Mucosa of descending colon (tissue), 3 donors: ENCODE measurements at regions not wholly inside any gene's neighbourhood (a gene's known extent, or its start where the extent isn't known, plus 50 kb on each side); places are given as distances from the start of the nearest gene placed in this dataset.
A peak's percentile ranks its signal among the peaks of the same experiment; 100 is the strongest.

ENCODE experiments used
- ATAC-seq: fragments of 200-7000 bp; cut with Tn5 transposase; one replicate; pipeline ENCODE4 v1.9.1; 2020; ENCODE audit warnings: mild to moderate bottlenecking, moderate library complexity
- DNase-seq, 3 donors: peaks; one replicate each; pipeline ENCODE4 v3.0.0-alpha.2; 2020
- H3K36me3 ChIP-seq: fragments of 200-600 bp; one replicate; pipeline ENCODE4 v1.8.0; 2021; ENCODE audit warnings: low read depth, mild to moderate bottlenecking
- H3K4me1 ChIP-seq: fragments of 200-600 bp; one replicate; pipeline ENCODE4 v1.8.0; 2021; ENCODE audit warnings: low read depth, mild to moderate bottlenecking
- H3K4me3 ChIP-seq: fragments of 200-600 bp; one replicate; pipeline ENCODE4 v1.8.0; 2021; ENCODE audit warnings: mild to moderate bottlenecking
- H3K9me3 ChIP-seq: fragments of 200-600 bp; one replicate; pipeline ENCODE4 v1.8.0; 2021; ENCODE audit warnings: mild to moderate bottlenecking
- intact Hi-C, 2 donors: fragments of 100-400 bp; cut with DNase I in 1 of 2; cut with micrococcal nuclease in 1 of 2; formaldehyde crosslinking; loops; one replicate each; pipeline versions ENCODE4 v1.11.0 to v1.11.1; 2022; cut with DNase I, micrococcal nuclease
- TF ChIP-seq, protein P1 (sequence below): fragments of 200-600 bp; IDR thresholded peaks from one replicate; pipeline ENCODE4 v1.8.0; 2022; ENCODE audit warnings: antibody characterized with exemption, mild to moderate bottlenecking
- donor health status: DM: no; HTN: no; CAD: no; lungs with moderate emphysema.
- donor health status: DM: no; HTN: no; CAD: no.
- donor health status: DM: no; HTN: yes; CAD: no.

DNA sequence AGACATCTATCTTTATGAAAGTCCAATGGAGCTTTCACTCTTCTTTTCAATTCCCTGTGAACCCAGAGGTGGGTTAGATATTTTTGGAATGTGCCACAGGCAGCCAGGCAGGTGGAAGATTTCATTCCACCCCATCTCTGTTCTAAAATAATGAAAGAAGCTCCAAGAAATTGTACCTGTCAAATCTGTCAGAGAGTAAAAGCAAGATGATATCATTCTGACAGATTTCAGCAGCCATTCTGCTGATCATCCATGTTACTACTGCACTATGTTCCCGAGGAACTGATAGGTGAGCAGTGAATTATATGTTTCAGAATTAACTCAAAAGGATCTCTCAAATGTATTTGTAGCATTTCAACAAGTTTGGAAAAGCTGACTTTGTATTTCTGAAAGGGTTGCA lies 339.5 kb upstream of the SPANXN4 start:
- TF ChIP-seq, protein P1, sequence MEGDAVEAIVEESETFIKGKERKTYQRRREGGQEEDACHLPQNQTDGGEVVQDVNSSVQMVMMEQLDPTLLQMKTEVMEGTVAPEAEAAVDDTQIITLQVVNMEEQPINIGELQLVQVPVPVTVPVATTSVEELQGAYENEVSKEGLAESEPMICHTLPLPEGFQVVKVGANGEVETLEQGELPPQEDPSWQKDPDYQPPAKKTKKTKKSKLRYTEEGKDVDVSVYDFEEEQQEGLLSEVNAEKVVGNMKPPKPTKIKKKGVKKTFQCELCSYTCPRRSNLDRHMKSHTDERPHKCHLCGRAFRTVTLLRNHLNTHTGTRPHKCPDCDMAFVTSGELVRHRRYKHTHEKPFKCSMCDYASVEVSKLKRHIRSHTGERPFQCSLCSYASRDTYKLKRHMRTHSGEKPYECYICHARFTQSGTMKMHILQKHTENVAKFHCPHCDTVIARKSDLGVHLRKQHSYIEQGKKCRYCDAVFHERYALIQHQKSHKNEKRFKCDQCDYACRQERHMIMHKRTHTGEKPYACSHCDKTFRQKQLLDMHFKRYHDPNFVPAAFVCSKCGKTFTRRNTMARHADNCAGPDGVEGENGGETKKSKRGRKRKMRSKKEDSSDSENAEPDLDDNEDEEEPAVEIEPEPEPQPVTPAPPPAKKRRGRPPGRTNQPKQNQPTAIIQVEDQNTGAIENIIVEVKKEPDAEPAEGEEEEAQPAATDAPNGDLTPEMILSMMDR, result no peak
- H3K4me1 ChIP-seq, result no peaks in the 10 kb centered on the region
- ATAC-seq (no peak), DNase-seq (no peak)
- intact Hi-C loops, result no loop called here
- H3K4me3 ChIP-seq, result no peak overlapping the region
- H3K36me3 ChIP-seq, result no peaks in the 10 kb centered on the region
- no peaks in the 10 kb centered on the region for H3K9me3 ChIP-seq

DNA sequence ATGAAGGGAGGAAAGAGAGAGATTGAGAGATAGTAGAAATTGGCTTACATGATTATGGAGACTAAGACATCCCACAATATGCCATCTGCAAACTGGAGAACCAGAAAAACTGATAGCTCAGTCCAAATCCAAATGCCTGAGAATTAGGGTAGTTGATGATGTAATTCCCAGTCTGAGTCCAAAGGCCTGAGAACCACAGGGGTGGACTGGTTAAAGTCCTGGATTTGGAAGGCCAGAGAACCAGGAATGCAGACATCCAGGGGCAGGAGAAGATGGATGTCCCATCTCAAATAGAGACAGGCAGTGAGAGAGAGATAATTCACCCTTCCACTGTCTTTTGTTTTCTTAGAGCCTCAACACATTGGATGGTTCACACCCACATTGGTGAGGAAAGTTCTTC lies 345.7 kb upstream of the SPANXN4 start:
- intact Hi-C loops, result no loop called here
- ATAC-seq (no peak), DNase-seq (no peak)
- H3K4me1 ChIP-seq, result no peaks in the 10 kb centered on the region
- H3K36me3 ChIP-seq, result no peaks in the 10 kb centered on the region
- no peaks in the 10 kb centered on the region for H3K9me3 ChIP-seq
- TF ChIP-seq, protein P1, result no peak
- H3K4me3 ChIP-seq, result no peak overlapping the region

DNA sequence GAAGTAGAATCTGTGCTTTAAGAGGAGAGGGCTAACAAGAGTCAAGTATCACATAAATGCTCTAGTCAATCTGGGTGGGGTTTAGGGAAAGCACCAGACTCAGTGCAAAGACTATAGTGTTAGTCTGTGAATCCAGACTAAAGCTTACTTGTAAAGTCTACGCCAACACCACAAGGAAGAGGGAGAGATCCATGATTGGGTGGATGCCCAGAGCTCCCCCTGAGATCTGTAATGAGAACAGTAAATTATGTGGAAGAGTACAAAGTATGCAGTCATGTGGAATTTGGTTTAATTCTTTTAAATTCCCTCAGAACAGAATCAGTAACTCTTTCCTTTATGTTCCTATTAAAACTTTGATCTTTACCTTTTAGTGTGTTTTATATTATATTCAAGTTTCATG lies 354.7 kb upstream of the SPANXN4 start:
- ATAC-seq, result no peak
- TF ChIP-seq, protein P1, result no peak
- Histone ChIP-seq H3K36me3 (no peaks in the 10 kb centered on the region), H3K4me1 (no peaks in the 10 kb centered on the region), H3K9me3 (no peaks in the 10 kb centered on the region), H3K4me3 (no peak overlapping the region)
- no peak for DNase-seq
- intact Hi-C loops, result no loop called here

DNA sequence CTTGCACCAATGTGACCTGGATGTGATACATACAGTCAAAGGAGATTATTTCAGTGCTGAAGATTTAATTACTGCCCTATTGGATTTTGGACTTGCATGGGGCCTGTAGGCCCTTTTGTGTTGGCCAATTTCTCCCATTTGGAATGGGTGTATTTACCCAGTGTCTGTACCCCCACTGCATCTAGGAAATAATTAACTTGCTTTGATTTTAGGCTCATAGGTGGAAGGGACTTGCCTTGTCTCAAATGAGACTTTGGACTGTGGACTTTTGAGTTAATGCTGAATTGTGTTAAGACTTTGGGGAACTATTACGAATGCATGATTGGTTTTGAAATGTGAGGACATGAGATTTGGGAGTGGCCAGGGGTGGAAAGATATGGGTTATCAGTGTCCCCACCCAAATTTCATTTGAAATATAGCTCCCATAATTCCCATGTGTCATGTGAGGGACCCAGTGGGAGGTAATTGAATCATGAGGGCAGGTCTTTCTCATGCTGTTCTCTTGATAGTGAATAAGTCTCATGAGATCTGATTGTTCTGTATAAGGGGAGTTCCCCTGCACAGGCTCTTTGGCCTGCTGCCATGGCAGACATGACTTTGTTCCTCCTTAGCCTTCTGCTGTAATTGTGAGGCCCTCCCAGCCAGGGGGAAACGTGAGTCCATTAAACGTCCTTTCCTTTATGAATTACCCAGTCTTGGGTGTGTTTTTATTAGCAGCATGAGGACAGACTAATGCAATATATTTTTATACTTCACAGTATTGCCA lies 362.2 kb upstream of the SPANXN4 start:
- no peak overlapping the region for H3K4me3 ChIP-seq
- H3K4me1 ChIP-seq, result no peaks in the 10 kb centered on the region
- DNase-seq (peak in 2 of 3 donors; percentile 52 to 69), ATAC-seq (peak; percentile 55)
- TF ChIP-seq, protein P1, result no peak
- intact Hi-C loops, result no loop called here
- H3K9me3 ChIP-seq, result no peaks in the 10 kb centered on the region
- no peaks in the 10 kb centered on the region for H3K36me3 ChIP-seq

DNA sequence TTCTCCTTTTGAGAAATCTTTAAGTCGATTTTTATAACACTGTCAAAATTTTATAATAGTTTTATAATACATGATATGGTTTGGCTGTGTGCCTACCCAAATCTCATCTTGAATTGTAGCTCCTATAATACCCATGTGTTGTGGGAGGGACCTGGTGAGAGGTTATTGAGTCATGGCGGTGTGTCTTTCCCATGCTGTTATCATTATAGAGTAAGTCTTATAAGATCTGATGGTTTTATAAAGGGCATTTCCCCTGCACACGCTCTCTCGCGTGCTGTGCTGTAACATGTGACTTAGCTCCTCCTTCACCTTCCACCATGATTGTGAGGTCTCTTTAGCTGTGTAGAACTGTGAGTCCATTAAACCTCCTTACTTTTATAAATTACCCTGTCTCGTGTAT lies 364.0 kb upstream of the SPANXN4 start:
- Histone ChIP-seq H3K4me3 (no peak overlapping the region), H3K36me3 (no peaks in the 10 kb centered on the region), H3K4me1 (no peaks in the 10 kb centered on the region), H3K9me3 (no peaks in the 10 kb centered on the region)
- peak; percentile 61 for ATAC-seq
- DNase-seq, result peak in 1 of 3 donors; percentile 44
- intact Hi-C loops, result no loop called here
- TF ChIP-seq, protein P1, result no peak
